ENCODE measurements at regions not wholly inside any gene's neighbourhood (a gene's known extent, or its start where the extent isn't known, plus 50 kb on each side); places are given as distances from the start of the nearest gene placed in this dataset.

DNA sequence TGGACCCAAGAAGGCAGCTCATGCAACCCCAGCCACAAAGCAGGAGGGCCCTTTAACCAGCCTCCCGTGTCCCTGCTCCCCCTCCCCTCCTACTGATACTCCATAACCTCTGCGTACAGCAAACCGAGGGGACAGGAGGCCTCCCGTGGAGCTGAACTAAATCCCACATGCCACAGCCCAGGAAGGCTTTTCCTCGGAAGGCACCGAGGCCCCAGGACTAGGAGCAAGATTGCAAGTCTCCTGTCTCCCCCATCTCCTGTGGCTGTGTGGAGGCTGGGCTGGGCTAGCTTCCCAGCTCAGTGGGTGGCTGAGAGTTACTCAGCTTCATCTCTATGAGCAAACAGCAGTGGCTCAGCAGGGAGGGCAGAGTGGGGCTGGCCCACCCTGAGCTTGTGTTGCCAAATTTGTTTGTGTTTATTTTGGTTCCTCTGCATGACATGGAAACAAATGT, 62.7 kb upstream of the NECTIN1 start:
- H3K4me3 ChIP-seq (ENCODE audit: low read depth, low read length): no peak overlapping the region
- no peak for DNase-seq (ENCODE audit: low read depth)
- TF ChIP-seq, protein P1, sequence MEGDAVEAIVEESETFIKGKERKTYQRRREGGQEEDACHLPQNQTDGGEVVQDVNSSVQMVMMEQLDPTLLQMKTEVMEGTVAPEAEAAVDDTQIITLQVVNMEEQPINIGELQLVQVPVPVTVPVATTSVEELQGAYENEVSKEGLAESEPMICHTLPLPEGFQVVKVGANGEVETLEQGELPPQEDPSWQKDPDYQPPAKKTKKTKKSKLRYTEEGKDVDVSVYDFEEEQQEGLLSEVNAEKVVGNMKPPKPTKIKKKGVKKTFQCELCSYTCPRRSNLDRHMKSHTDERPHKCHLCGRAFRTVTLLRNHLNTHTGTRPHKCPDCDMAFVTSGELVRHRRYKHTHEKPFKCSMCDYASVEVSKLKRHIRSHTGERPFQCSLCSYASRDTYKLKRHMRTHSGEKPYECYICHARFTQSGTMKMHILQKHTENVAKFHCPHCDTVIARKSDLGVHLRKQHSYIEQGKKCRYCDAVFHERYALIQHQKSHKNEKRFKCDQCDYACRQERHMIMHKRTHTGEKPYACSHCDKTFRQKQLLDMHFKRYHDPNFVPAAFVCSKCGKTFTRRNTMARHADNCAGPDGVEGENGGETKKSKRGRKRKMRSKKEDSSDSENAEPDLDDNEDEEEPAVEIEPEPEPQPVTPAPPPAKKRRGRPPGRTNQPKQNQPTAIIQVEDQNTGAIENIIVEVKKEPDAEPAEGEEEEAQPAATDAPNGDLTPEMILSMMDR (IDR thresholded peaks at IDR 0.05; ENCODE audit: control insufficient read depth, extremely low read depth, insufficient read depth): no peak

DNA sequence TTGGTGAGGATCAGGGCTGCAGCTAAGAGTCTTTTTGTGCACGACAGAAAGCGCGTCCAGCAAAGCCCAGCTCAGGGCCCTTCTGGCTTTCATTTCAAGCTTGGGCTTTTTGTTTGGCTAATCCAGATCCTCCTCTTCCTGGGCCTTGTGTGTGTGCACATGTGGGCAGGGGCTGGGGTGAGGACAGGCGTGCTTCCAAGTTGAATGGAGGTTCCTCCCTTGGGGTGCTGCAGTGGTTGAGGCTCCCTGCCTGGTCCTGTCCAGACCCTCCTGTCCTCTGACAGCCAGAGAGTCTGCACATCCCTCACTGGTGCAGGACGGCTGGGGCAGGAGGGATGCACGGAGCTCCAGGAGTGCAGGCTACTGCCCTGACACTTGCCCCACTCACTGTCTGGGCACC, 62.0 kb upstream of the NECTIN1 start:
- no peak overlapping the region for H3K4me3 ChIP-seq (ENCODE audit: low read depth, low read length)
- TF ChIP-seq, protein P1 (IDR thresholded peaks at IDR 0.05; ENCODE audit: control insufficient read depth, extremely low read depth, insufficient read depth): no peak

DNA sequence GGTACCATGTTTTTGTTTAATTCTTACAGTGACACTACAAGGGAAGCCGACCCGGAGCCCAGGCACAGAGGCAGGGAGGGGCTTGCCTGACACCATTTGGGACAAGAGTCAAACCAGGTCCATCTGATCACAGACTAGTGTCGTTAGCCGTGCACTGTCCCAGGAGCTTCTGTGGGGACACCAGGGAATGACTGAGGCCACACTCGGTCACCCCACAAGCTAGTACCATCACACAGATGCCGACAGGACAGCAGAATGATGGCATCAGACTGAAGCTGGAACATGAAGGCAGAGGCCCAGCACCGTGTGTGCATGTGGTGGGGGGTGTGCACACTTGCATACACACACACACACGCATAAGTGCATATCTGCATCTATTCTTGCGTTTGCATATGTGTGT, 61.5 kb upstream of the NECTIN1 start:
- DNase-seq (ENCODE audit: low read depth): no peak

More for the DNA sequence above, 62.0 kb upstream of the NECTIN1 start:
- no peak for DNase-seq (ENCODE audit: low read depth)

DNA sequence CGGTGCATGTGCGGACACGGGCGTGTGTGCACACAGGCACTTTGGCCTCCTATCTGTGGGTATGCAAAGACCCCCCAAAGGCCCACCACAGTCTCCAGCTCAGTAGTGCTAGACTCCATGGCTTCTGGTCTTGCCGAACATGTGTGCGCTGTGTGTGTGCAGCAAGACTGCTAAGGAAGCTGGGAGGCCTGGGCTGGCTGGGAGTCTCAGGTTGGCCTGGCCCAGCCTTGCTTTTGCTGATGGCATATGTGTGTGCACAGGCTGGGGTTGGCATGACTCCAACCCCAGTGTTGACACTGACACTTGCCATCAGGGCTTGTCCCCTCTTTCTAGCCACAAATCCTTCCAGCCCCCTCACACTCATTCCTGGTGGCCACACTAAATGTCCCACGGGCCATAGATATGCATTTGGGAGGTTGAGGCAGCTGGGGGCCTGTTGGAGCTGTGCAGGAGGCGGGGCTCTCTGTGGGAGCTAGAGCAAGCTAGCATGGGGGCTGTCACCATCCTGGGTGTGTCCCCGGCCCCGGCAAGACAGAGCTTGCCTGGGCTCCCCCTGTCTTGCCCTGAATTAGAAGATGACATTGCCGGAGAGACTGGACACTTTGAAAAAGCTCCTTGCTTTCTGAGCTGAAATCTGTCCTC, 60.9 kb upstream of the NECTIN1 start:
- no peak for DNase-seq (ENCODE audit: low read depth)
- no peak overlapping the region for H3K4me3 ChIP-seq (ENCODE audit: low read depth, low read length)
- TF ChIP-seq, protein P1 (IDR thresholded peaks at IDR 0.05; ENCODE audit: control insufficient read depth, extremely low read depth, insufficient read depth): no peak

More for the DNA sequence above, 61.5 kb upstream of the NECTIN1 start:
- H3K4me3 ChIP-seq (ENCODE audit: low read depth, low read length): no peak overlapping the region
- TF ChIP-seq, protein P1 (IDR thresholded peaks at IDR 0.05; ENCODE audit: control insufficient read depth, extremely low read depth, insufficient read depth): no peak

DNA sequence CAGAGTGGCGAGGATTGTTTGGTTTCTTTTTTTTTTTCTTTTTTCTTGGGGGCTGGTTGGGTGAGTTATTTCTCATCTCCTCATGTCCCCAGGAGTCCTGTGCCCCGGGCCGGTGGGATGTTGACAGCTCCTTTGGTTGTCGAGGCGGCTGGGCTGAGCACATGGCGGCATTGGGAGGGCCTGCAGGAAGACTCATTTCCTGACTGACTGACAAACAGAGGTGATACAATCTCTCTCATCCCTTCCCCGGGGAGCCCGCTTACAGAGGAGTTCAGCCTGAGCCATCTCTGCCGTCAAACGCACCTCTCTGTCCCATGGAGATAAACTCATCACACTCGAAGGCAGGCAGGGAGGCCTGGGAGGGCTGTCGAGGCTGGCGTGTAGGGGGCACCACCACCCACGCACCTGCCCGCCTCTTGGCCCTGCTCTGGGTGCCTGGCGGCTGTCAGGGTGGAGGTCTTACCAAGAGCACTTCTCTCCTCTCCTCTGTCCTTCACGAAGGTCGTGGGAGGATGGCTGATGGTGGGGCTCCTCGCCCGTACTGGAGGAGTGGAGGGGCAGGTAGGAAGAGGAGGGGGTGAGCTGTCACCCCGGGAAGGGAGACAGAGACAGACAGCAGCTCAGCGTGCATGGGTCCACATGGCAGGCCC, 60.0 kb upstream of the NECTIN1 start:
- no peak overlapping the region for H3K4me3 ChIP-seq (ENCODE audit: low read depth, low read length)
- TF ChIP-seq, protein P1 (IDR thresholded peaks at IDR 0.05; ENCODE audit: control insufficient read depth, extremely low read depth, insufficient read depth): no peak
- no peak for DNase-seq (ENCODE audit: low read depth)

DNA sequence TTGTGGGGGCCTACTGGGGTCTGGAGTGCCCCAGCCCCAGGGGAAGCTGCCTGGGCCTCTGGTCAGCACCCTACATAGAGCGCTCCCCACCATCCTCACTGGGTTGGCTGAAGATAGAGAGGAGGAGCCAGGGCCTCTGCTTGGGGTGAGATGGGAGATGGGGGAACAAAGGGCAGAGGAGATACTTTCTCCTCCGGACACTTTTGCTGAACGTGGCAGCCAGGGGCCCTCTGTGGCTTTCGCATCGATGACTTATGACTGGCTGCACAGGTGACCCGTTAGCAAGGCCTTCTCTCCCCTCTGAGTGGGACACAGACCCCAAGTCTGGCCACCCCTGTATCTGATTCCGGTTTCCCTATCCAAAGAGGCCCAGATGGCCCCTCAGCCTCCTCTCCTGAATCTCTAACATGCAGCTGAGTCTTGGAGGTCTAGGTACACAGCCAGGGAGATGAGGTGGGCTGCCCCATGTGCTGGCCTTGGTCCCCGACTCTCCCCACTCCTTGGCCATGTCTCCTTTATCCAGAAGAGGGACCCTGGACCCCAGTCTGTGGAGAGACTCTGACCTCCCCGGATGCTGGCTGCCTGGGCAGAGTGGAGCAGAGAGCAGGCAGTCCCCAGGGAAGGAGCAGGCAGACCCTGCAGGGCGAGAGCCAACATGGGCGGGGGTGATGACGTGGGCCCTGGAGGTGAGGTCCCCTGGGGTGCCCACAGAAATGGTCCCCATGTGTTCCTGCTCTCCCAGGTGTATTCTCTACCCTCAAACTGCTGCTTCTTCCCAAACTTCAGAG, 59.3 kb upstream of the NECTIN1 start:
- H3K4me3 ChIP-seq (ENCODE audit: low read depth, low read length): no peak overlapping the region

More for the DNA sequence above, 59.3 kb upstream of the NECTIN1 start:
- TF ChIP-seq, protein P1 (IDR thresholded peaks at IDR 0.05; ENCODE audit: control insufficient read depth, extremely low read depth, insufficient read depth): no peak
- no peak for DNase-seq (ENCODE audit: low read depth)
